H1 (cell line): ENCODE measurements at regions not wholly inside any gene's neighbourhood (a gene's known extent, or its start where the extent isn't known, plus 50 kb on each side); places are given as distances from the start of the nearest gene placed in this dataset.

Source experiments
- CTCF ChIA-PET: fragments of 300-600 bp; sonication (Branson Sonifier 250); formaldehyde crosslinking; loops from one replicate; lab custom pipeline; 2021; ENCODE audit not compliant: partially characterized antibody; lab: Charles Lee
- POLR2A ChIA-PET: fragments of 300-600 bp; sonication (Branson Sonifier 250); formaldehyde crosslinking; loops from one replicate; lab custom pipeline; 2021; ENCODE audit warnings: inconsistent platforms; ENCODE audit not compliant: partially characterized antibody; lab: Charles Lee
- DNase-seq, 2 experiments: peaks; one replicate each; pipeline versions ENCODE4 v3.0.0 to v3.0.0-alpha.2; 2010 to 2022; ENCODE audit warnings: low spot score in 2 of 2, low read depth in 1 of 2, mixed read lengths in 1 of 2
- FAIRE-seq: peaks from 2 replicates; lab custom pipeline; 2011; peaks lifted over from hg19 to GRCh38; lab: Jason Lieb, UNC
- H2AFZ ChIP-seq: 2 replicates; pipeline ENCODE4 v1.8.1; 2012; ENCODE audit warnings: low read length, inconsistent platforms
- H2AK5ac ChIP-seq: 2 replicates; pipeline ENCODE4 v1.6.1; 2013; ENCODE audit warnings: low read depth, low read length
- H2BK120ac ChIP-seq: replicated peaks from 2 replicates; pipeline ENCODE3; 2013; ENCODE audit warnings: low read depth, low read length, inconsistent platforms
- H2BK12ac ChIP-seq: 2 replicates; pipeline ENCODE4 v1.6.1; 2013; ENCODE audit warnings: low read depth, low read length
- H2BK15ac ChIP-seq: 2 replicates; pipeline ENCODE4 v1.6.1; 2013; ENCODE audit warnings: low read length
- H2BK20ac ChIP-seq: 2 replicates; pipeline ENCODE4 v1.6.1; 2013; ENCODE audit warnings: low read length
- H2BK5ac ChIP-seq: 2 replicates; pipeline ENCODE4 v1.6.1; 2013; ENCODE audit warnings: low read depth, low read length
- H3K14ac ChIP-seq: 2 replicates; pipeline ENCODE4 v1.6.1; 2013; ENCODE audit warnings: inconsistent platforms; ENCODE audit not compliant: insufficient read length
- H3K18ac ChIP-seq: 2 replicates; pipeline ENCODE4 v1.6.1; 2013; ENCODE audit warnings: low read length; ENCODE audit errors: extremely low read depth
- H3K23ac ChIP-seq: 2 replicates; pipeline ENCODE4 v1.6.1; 2013; ENCODE audit warnings: inconsistent platforms; ENCODE audit not compliant: insufficient read length
- H3K23me2 ChIP-seq: 2 replicates; pipeline ENCODE4 v1.6.1; 2013; ENCODE audit warnings: low read depth, low read length
- H3K27ac ChIP-seq: 2 replicates; pipeline ENCODE4 v1.6.1; 2011; ENCODE audit warnings: low read depth, low read length, inconsistent platforms
- H3K27me3 ChIP-seq, 4 experiments: replicated peaks in 1 of 4; 1 replicate in 1 of 4; 2 replicates in 3 of 4; pipeline versions ENCODE4 v1.6.1 to v1.8.1; 2011 to 2013; ENCODE audit warnings: low read length in 3 of 4, mild to moderate bottlenecking in 3 of 4, inconsistent platforms in 2 of 4, mixed read lengths in 2 of 4, moderate library complexity in 1 of 4; ENCODE audit not compliant: control insufficient read depth in 3 of 4, insufficient read depth in 3 of 4; ENCODE audit errors: extremely low read depth in 1 of 4
- H3K36me3 ChIP-seq, 4 experiments: 2 replicates each; pipeline versions ENCODE4 v1.6.1 to v1.8.1; 2011 to 2013; ENCODE audit warnings: mild to moderate bottlenecking in 4 of 4, low read length in 3 of 4, moderate library complexity in 2 of 4, control low read depth in 1 of 4, inconsistent platforms in 1 of 4; ENCODE audit not compliant: insufficient read depth in 4 of 4, control insufficient read depth in 2 of 4
- H3K4ac ChIP-seq: replicated peaks from 2 replicates; pipeline ENCODE3; 2013; ENCODE audit warnings: low read length, low read depth, mixed read lengths, inconsistent platforms; ENCODE audit not compliant: insufficient read length
- H3K4me1 ChIP-seq, 4 experiments: replicated peaks in 1 of 4; 1 replicate in 1 of 4; 2 replicates in 3 of 4; pipeline versions ENCODE4 v1.6.1 to v1.8.1; 2011 to 2013; ENCODE audit warnings: low read length in 3 of 4, inconsistent platforms in 2 of 4, mixed read lengths in 1 of 4; ENCODE audit not compliant: insufficient read depth in 4 of 4, control insufficient read depth in 3 of 4
- H3K4me2 ChIP-seq, 2 experiments: 2 replicates each; pipeline versions ENCODE4 v1.6.1 to v1.8.1; 2011 to 2013; ENCODE audit warnings: low read depth in 2 of 2, low read length in 2 of 2, control low read depth in 1 of 2, inconsistent platforms in 1 of 2, mild to moderate bottlenecking in 1 of 2; ENCODE audit not compliant: insufficient read depth in 1 of 2
- H3K4me3 ChIP-seq, 4 experiments: fragments of 200-600, 300-600 bp in 1 of 4; sonication (generic), shearing (Covaris generic), sonication (Bioruptor Twin) in 1 of 4; 2 replicates each; pipeline versions ENCODE4 v1.5.1 to v1.8.1; 2011 to 2016; ENCODE audit warnings: low read length in 4 of 4, low read depth in 3 of 4, control low read depth in 2 of 4, inconsistent platforms in 2 of 4, mild to moderate bottlenecking in 2 of 4, mixed read lengths in 1 of 4, moderate library complexity in 1 of 4; ENCODE audit not compliant: insufficient read depth in 2 of 4; ENCODE audit errors: extremely low read depth in 1 of 4
- H3K56ac ChIP-seq: replicated peaks from 2 replicates; pipeline ENCODE3; 2013; ENCODE audit warnings: low read depth, mild to moderate bottlenecking, mixed read lengths, low read length, inconsistent platforms; ENCODE audit not compliant: insufficient read length
- H3K79me1 ChIP-seq: 2 replicates; pipeline ENCODE4 v1.6.1; 2013; ENCODE audit warnings: low read depth, low read length, control low read depth
- H3K79me2 ChIP-seq, 2 experiments: 2 replicates each; pipeline versions ENCODE4 v1.6.1 to v1.8.1; 2012 to 2013; ENCODE audit warnings: low read length in 2 of 2, mild to moderate bottlenecking in 2 of 2, inconsistent platforms in 1 of 2; ENCODE audit not compliant: insufficient read depth in 2 of 2, control insufficient read depth in 1 of 2
- H3K9ac ChIP-seq, 4 experiments: replicated peaks in 1 of 4; 1 replicate in 1 of 4; 2 replicates in 3 of 4; pipeline versions ENCODE4 v1.6.1 to v1.8.1; 2011 to 2013; ENCODE audit warnings: low read depth in 3 of 4, low read length in 3 of 4, control low read depth in 2 of 4, mild to moderate bottlenecking in 2 of 4, moderate library complexity in 2 of 4, inconsistent platforms in 1 of 4; ENCODE audit errors: extremely low read depth in 1 of 4
- H3K9me3 ChIP-seq, 2 experiments: 2 replicates each; pipeline versions ENCODE4 v1.6.1 to v1.8.1; 2012 to 2013; ENCODE audit warnings: mild to moderate bottlenecking in 2 of 2, moderate library complexity in 2 of 2, control low read depth in 1 of 2, inconsistent platforms in 1 of 2, low read depth in 1 of 2, low read length in 1 of 2, mixed read lengths in 1 of 2; ENCODE audit not compliant: insufficient read depth in 2 of 2
- H4K20me1 ChIP-seq, 2 experiments: replicated peaks in 1 of 2; 2 replicates each; pipeline versions ENCODE3 to v1.8.1; 2011 to 2013; ENCODE audit warnings: inconsistent platforms in 2 of 2, low read length in 2 of 2, mild to moderate bottlenecking in 1 of 2; ENCODE audit not compliant: insufficient read depth in 2 of 2, control insufficient read depth in 1 of 2
- H4K5ac ChIP-seq: 2 replicates; pipeline ENCODE4 v1.6.1; 2013; ENCODE audit warnings: low read length, low read depth, mixed read lengths, inconsistent platforms; ENCODE audit not compliant: insufficient read length
- H4K8ac ChIP-seq: 2 replicates; pipeline ENCODE4 v1.8.0; 2013; ENCODE audit warnings: mild to moderate bottlenecking, moderate library complexity, low read length, inconsistent platforms; ENCODE audit not compliant: insufficient read depth; ENCODE audit errors: extremely low read depth
- H4K91ac ChIP-seq: replicated peaks from 2 replicates; pipeline ENCODE3; 2013; ENCODE audit warnings: low read length, mixed read lengths, inconsistent platforms; ENCODE audit not compliant: insufficient read length
- BACH1 ChIP-seq: IDR thresholded peaks from 2 replicates; pipeline ENCODE4 v1.6.1; 2012; ENCODE audit warnings: low read length, improper control_type of control experiment
- CHD1 ChIP-seq: IDR thresholded peaks from 2 replicates; pipeline ENCODE4 v1.6.1; 2012; ENCODE audit warnings: low read depth, low read length, improper control_type of control experiment
- CTBP2 ChIP-seq: IDR thresholded peaks from 2 replicates; pipeline ENCODE4 v1.7.0; 2011; ENCODE audit warnings: borderline replicate concordance, mild to moderate bottlenecking, moderate library complexity, mixed read lengths, low read length; ENCODE audit not compliant: insufficient read depth, insufficient read length
- JUND ChIP-seq: IDR thresholded peaks from 2 replicates; pipeline ENCODE4 v1.6.1; 2011; ENCODE audit warnings: mild to moderate bottlenecking, improper control_type of control experiment, low read length
- MAFK ChIP-seq: IDR thresholded peaks from 2 replicates; pipeline ENCODE4 v1.6.1; 2012; ENCODE audit warnings: low read depth, mild to moderate bottlenecking, improper control_type of control experiment, low read length
- RAD21 ChIP-seq, 2 experiments: IDR thresholded peaks in 1 of 2; conservative IDR thresholded peaks in 1 of 2; 2 replicates each; pipeline ENCODE4 v1.6.1; 2011; ENCODE audit warnings: low read depth in 2 of 2, low read length in 2 of 2, improper control_type of control experiment in 1 of 2, inconsistent platforms in 1 of 2, mild to moderate bottlenecking in 1 of 2, moderate library complexity in 1 of 2
- RNF2 ChIP-seq: fragments of 200-900, 300-1000 bp; sonication (generic); IDR thresholded peaks from 2 replicates; pipeline ENCODE4 v1.7.1; 2016; ENCODE audit warnings: borderline replicate concordance, low read depth, mild to moderate bottlenecking, antibody characterized with exemption, low read length; ENCODE audit not compliant: poor library complexity, severe bottlenecking; ENCODE audit errors: missing control alignments
- SAP30 ChIP-seq: fragments of 300-600 bp; sonication (generic); IDR thresholded peaks from 2 replicates; pipeline ENCODE4 v1.7.1; 2012; ENCODE audit warnings: low read length, moderate library complexity, mild to moderate bottlenecking, inconsistent platforms; ENCODE audit not compliant: insufficient read depth, insufficient replicate concordance
- SIN3A ChIP-seq, 2 experiments: IDR thresholded peaks in 1 of 2; conservative IDR thresholded peaks in 1 of 2; 2 replicates each; pipeline ENCODE4 v1.6.1; 2011 to 2012; ENCODE audit warnings: low read length in 2 of 2, improper control_type of control experiment in 1 of 2, low read depth in 1 of 2, mild to moderate bottlenecking in 1 of 2
- SIRT6 ChIP-seq: IDR thresholded peaks from one replicate; pipeline ENCODE4 v1.7.1; 2012; ENCODE audit warnings: low read length, inconsistent platforms
- SP2 ChIP-seq: IDR thresholded peaks from 2 replicates; pipeline ENCODE4 v1.6.1; 2012; ENCODE audit warnings: mild to moderate bottlenecking, low read length, inconsistent platforms
- SUZ12 ChIP-seq: fragments of 200-600 bp; sonication (generic); IDR thresholded peaks from 2 replicates; pipeline ENCODE4 v1.6.1; 2012; ENCODE audit warnings: mild to moderate bottlenecking, inconsistent platforms, low read length, moderate library complexity, mixed read lengths
- TAF7 ChIP-seq: optimal IDR thresholded peaks from 2 replicates; pipeline ENCODE3; 2011; ENCODE audit warnings: low read depth, mild to moderate bottlenecking, inconsistent platforms, low read length, moderate library complexity, borderline replicate concordance
- WGBS, 2 experiments: shearing (Covaris generic) in 1 of 2; methylation state at CpG; one replicate each; pipeline versions ENCODE4 v1.1.6 to v1.1.7; 2013 to 2015; ENCODE audit warnings: low lambda C conversion rate in 2 of 2, mixed read lengths in 2 of 2, inconsistent platforms in 1 of 2, low coverage in 1 of 2, missing lambda C conversion rate in 1 of 2; ENCODE audit not compliant: insufficient replicate concordance in 2 of 2, insufficient coverage in 1 of 2, insufficient read length in 1 of 2; ENCODE audit errors: extremely low coverage in 1 of 2, missing lambda C conversion rate in 1 of 2; 5-methylcytosine and 5-hydroxymethylcytosine counted together

DNA sequence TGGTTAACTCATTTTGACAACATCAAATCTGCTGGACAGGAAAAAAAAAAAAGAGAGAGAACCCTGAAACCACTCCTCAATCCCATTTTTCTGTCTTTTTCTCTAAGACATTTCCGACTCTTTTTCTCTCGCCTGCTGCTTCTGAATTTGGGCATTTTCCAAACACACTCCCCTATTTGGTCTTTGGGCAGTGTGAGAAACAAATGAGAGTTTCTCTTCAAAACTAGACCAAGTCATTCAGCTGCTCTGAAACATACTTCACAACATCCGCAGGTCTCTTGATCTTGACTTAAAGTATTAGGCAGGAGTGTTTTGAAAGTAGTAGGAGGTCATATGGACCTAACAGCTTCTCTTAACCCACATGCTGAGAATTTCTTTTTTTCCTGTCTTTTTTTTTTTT, 364.8 kb upstream of the ESRRG start:
- H4K5ac ChIP-seq: no peak overlapping the region
- no peak for TF ChIP-seq SP2
- TF ChIP-seq CTBP2: no peak
- no peak for TF ChIP-seq CHD1
- no peak for TF ChIP-seq SIN3A (conservative IDR thresholded peaks at IDR 0.05 in 1 of 2, IDR thresholded peaks at IDR 0.05 in 1 of 2; ENCODE audit: low read depth in 1 of 2, low read length in 2 of 2)
- TF ChIP-seq SIRT6: no peak
- no peak for TF ChIP-seq RAD21 (IDR thresholded peaks at IDR 0.05 in 1 of 2, conservative IDR thresholded peaks at IDR 0.05 in 1 of 2; ENCODE audit: low read depth in 2 of 2, low read length in 2 of 2)
- TF ChIP-seq MAFK: no peak
- TF ChIP-seq JUND: no peak
- TF ChIP-seq RNF2: no peak
- no peak for TF ChIP-seq SUZ12
- TF ChIP-seq TAF7: no peak
- no peak for TF ChIP-seq BACH1
- TF ChIP-seq SAP30: no peak
- H3K23ac ChIP-seq: no peak overlapping the region
- ChIA-PET CTCF (no interaction called here), POLR2A (no interaction called here)
- peaks cover 19% of the 10 kb centered on the region for H3K23me2 ChIP-seq
- peaks cover 0 to 1% of the 10 kb centered on the region in 2 experiments for H4K20me1 ChIP-seq
- peak overlapping the region; percentile 79 to 96; a peak in 2 of 4 replicates for H3K4me2 ChIP-seq
- 32% methylated on average over 3 of the region's 3 CpGs; no CpG with 5 or more reads in 1 of the 2 experiments for WGBS, 2 experiments
- no peak overlapping the region for H4K8ac ChIP-seq
- no peak overlapping the region for H3K4ac ChIP-seq
- H3K79me2 ChIP-seq: no peaks in the 10 kb centered on the region
- H3K18ac ChIP-seq: no peak overlapping the region
- H3K9ac ChIP-seq: no peak overlapping the region
- H3K14ac ChIP-seq: no peak overlapping the region
- FAIRE-seq (no peak), DNase-seq (no peak)
- no peak overlapping the region for H2BK120ac ChIP-seq
- H3K36me3 ChIP-seq: no peaks in the 10 kb centered on the region
- H3K27me3 ChIP-seq: peaks cover 5 to 33% (median 22%) of the 10 kb centered on the region in 4 experiments
- H2BK5ac ChIP-seq: no peak overlapping the region
- no peak overlapping the region for H3K56ac ChIP-seq
- peaks cover 2 to 9% (median 2%) of the 10 kb centered on the region in 4 experiments; a peak in 5 of 7 replicates for H3K4me1 ChIP-seq
- H3K79me1 ChIP-seq: no peaks in the 10 kb centered on the region
- H3K9me3 ChIP-seq: no peaks in the 10 kb centered on the region
- H2BK20ac ChIP-seq: no peak overlapping the region
- H3K27ac ChIP-seq: no peak overlapping the region
- no peak overlapping the region for H2BK12ac ChIP-seq
- H4K91ac ChIP-seq: no peak overlapping the region
- H3K4me3 ChIP-seq: peak overlapping the region in 1 of 4 experiments; percentile 76; a peak in 1 of 8 replicates
- no peak overlapping the region for H2AK5ac ChIP-seq
- H2AFZ ChIP-seq: no peak overlapping the region
- H2BK15ac ChIP-seq: no peak overlapping the region
